GM23338 (cell line): ENCODE measurements at regions not wholly inside any gene's neighbourhood (a gene's known extent, or its start where the extent isn't known, plus 50 kb on each side); places are given as distances from the start of the nearest gene placed in this dataset.

Source experiments
- ATAC-seq: fragments of 200-7000 bp; cut with Tn5 transposase; 3 replicates; pipeline ENCODE4 v1.9.1; 2020
- DNase-seq: peaks from one replicate; pipeline ENCODE4 v3.0.0-alpha.2; 2015; ENCODE audit warnings: low spot score
- H2AFZ ChIP-seq: fragments of 200-600 bp; sonication (generic); 2 replicates; pipeline ENCODE4 v1.8.0; 2016; ENCODE audit warnings: antibody characterized with exemption, mild to moderate bottlenecking, moderate library complexity
- H3F3A ChIP-seq: fragments of 200-600 bp; sonication (generic); replicated peaks from 2 replicates; pipeline ENCODE4 v1.8.0; 2017; ENCODE audit warnings: antibody characterized with exemption, mixed run types, low read depth
- H3K27ac ChIP-seq: fragments of 200-600 bp; sonication (generic); 2 replicates; pipeline ENCODE4 v1.6.1; 2016; ENCODE audit warnings: low read depth
- H3K27me3 ChIP-seq: fragments of 200-600 bp; sonication (generic); 2 replicates; pipeline ENCODE4 v1.8.0; 2016; ENCODE audit warnings: mild to moderate bottlenecking, mixed run types, moderate library complexity; ENCODE audit not compliant: insufficient read depth
- H3K36me3 ChIP-seq: fragments of 200-600 bp; sonication (generic); 2 replicates; pipeline ENCODE4 v1.8.0; 2016; ENCODE audit warnings: mild to moderate bottlenecking; ENCODE audit not compliant: insufficient read depth
- H3K4me1 ChIP-seq: fragments of 200-600 bp; sonication (generic); 2 replicates; pipeline ENCODE4 v1.8.0; 2016; ENCODE audit warnings: mild to moderate bottlenecking, moderate library complexity; ENCODE audit not compliant: insufficient read depth
- H3K4me2 ChIP-seq: fragments of 200-600 bp; sonication (generic); 2 replicates; pipeline ENCODE4 v1.7.1; 2017; ENCODE audit warnings: mixed run types
- H3K4me3 ChIP-seq: fragments of 200-600 bp; sonication (generic); 2 replicates; pipeline ENCODE4 v1.6.1; 2016; ENCODE audit warnings: mixed run types
- H3K79me2 ChIP-seq: fragments of 200-600 bp; sonication (generic); replicated peaks from 2 replicates; pipeline ENCODE4 v1.8.0; 2017; ENCODE audit warnings: mild to moderate bottlenecking; ENCODE audit not compliant: insufficient read depth
- H3K9me2 ChIP-seq: fragments of 200-600 bp; sonication (generic); 2 replicates; pipeline ENCODE4 v1.8.0; 2017; ENCODE audit not compliant: insufficient read depth
- H4K20me1 ChIP-seq: fragments of 200-600 bp; sonication (generic); replicated peaks from 2 replicates; pipeline ENCODE4 v1.8.0; 2017; ENCODE audit warnings: mild to moderate bottlenecking; ENCODE audit not compliant: insufficient read depth
- H3K27ac Mint-ChIP-seq: 2 replicates; pipeline ENCODE4 v1.8.0; 2020; ENCODE audit warnings: inconsistent platforms, mild to moderate bottlenecking, moderate library complexity, mixed read lengths
- H3K27me3 Mint-ChIP-seq: 3 replicates; pipeline ENCODE4 v1.8.0; 2022; ENCODE audit warnings: low read depth, mild to moderate bottlenecking, moderate library complexity, mixed read lengths, inconsistent platforms; ENCODE audit not compliant: insufficient read depth, poor library complexity
- H3K36me3 Mint-ChIP-seq: 3 replicates; pipeline ENCODE4 v1.8.0; 2021; ENCODE audit warnings: low read depth, mild to moderate bottlenecking, inconsistent platforms, moderate library complexity, mixed read lengths
- H3K4me1 Mint-ChIP-seq: 3 replicates; pipeline ENCODE4 v1.8.0; 2020; ENCODE audit warnings: mild to moderate bottlenecking, inconsistent platforms, mixed read lengths
- H3K4me3 Mint-ChIP-seq: 3 replicates; pipeline ENCODE4 v1.8.0; 2021; ENCODE audit warnings: moderate library complexity, mild to moderate bottlenecking, inconsistent platforms, mixed read lengths
- H3K9me3 Mint-ChIP-seq: 3 replicates; pipeline ENCODE4 v1.8.0; 2020; ENCODE audit warnings: moderate library complexity, mild to moderate bottlenecking, inconsistent platforms, mixed read lengths
- CREB1 ChIP-seq: fragments of 250-450 bp; sonication (Bioruptor Pico); IDR thresholded peaks from 2 replicates; pipeline ENCODE4 v1.5.0; 2020; ENCODE audit warnings: low read depth, mild to moderate bottlenecking, moderate library complexity
- CTCF ChIP-seq, 2 experiments: fragments of 200-600 bp in 1 of 2; sonication (generic) in 1 of 2; conservative IDR thresholded peaks; 2 replicates each; pipeline versions ENCODE4 v1.5.1 to v1.6.1; 2016 to 2017; ENCODE audit warnings: antibody characterized with exemption in 2 of 2, low read depth in 2 of 2, mild to moderate bottlenecking in 2 of 2, moderate library complexity in 1 of 2
- ETS1 ChIP-seq: IDR thresholded peaks from 2 replicates; pipeline ENCODE4 v1.6.1; 2016; ENCODE audit warnings: antibody characterized with exemption
- EZH2 ChIP-seq: fragments of 200-600 bp; sonication (generic); IDR thresholded peaks from one replicate; pipeline ENCODE4 v1.8.0; 2017; ENCODE audit warnings: antibody characterized with exemption, mild to moderate bottlenecking, low read depth; ENCODE audit not compliant: unreplicated experiment
- EZH2phosphoT487 ChIP-seq: fragments of 200-600 bp; sonication (generic); IDR thresholded peaks from one replicate; pipeline ENCODE4 v1.8.1; 2018; ENCODE audit warnings: antibody characterized with exemption; ENCODE audit not compliant: unreplicated experiment
- JUNB ChIP-seq: IDR thresholded peaks from one replicate; pipeline ENCODE4 v1.6.1; 2016; ENCODE audit warnings: antibody characterized with exemption; ENCODE audit not compliant: unreplicated experiment
- NANOG ChIP-seq: IDR thresholded peaks from 2 replicates; pipeline ENCODE4 v1.6.1; 2016; ENCODE audit warnings: antibody characterized with exemption, borderline replicate concordance
- POLR2AphosphoS5 ChIP-seq: IDR thresholded peaks from 2 replicates; pipeline ENCODE4 v1.6.1; 2016; ENCODE audit warnings: antibody characterized with exemption, low read depth
- REST ChIP-seq: IDR thresholded peaks from one replicate; pipeline ENCODE4 v1.6.1; 2018; ENCODE audit warnings: antibody characterized with exemption; ENCODE audit not compliant: unreplicated experiment
- STAT1 ChIP-seq: IDR thresholded peaks from one replicate; pipeline ENCODE4 v1.6.1; 2016; ENCODE audit warnings: antibody characterized with exemption; ENCODE audit not compliant: unreplicated experiment
- ZNF114 ChIP-seq: fragments of 250-450 bp; sonication (Bioruptor Pico); IDR thresholded peaks from 2 replicates; pipeline ENCODE4 v1.5.0; 2020; ENCODE audit warnings: mild to moderate bottlenecking, moderate library complexity
- ZNF331 ChIP-seq: fragments of 250-450 bp; sonication (Bioruptor Pico); IDR thresholded peaks from 2 replicates; pipeline ENCODE4 v1.5.0; 2020; ENCODE audit warnings: low read depth, mild to moderate bottlenecking, moderate library complexity
- ZNF462 ChIP-seq: fragments of 250-450 bp; sonication (Bioruptor Pico); IDR thresholded peaks from 2 replicates; pipeline ENCODE4 v1.5.0; 2020; ENCODE audit warnings: mild to moderate bottlenecking, moderate library complexity

- no peaks in the 10 kb centered on the region for H3K9me2 ChIP-seq
- no peaks in the 10 kb centered on the region for H3K36me3 ChIP-seq
- H3K27me3 ChIP-seq = no peaks in the 10 kb centered on the region
- H3K4me2 ChIP-seq = no peak overlapping the region
- peaks cover 3% of the 10 kb centered on the region; the same call in 1 of the 3 replicates for H3K36me3 Mint-ChIP-seq
- no peaks in the 10 kb centered on the region for H3K27me3 Mint-ChIP-seq
- peak; percentile 41; the same call in 2 of the 3 replicates for ATAC-seq
- no peak overlapping the region for H3K27ac Mint-ChIP-seq
- H3K27ac ChIP-seq = no peak overlapping the region
- peaks cover 6% of the 10 kb centered on the region; the same call in 1 of the 2 replicates for H3K4me1 ChIP-seq
- peaks cover 3% of the 10 kb centered on the region; the same call in 1 of the 3 replicates for H3K9me3 Mint-ChIP-seq
- H3K4me3 ChIP-seq = no peak overlapping the region
- H2AFZ ChIP-seq = no peak overlapping the region
- no peaks in the 10 kb centered on the region for H4K20me1 ChIP-seq
- H3K79me2 ChIP-seq = no peaks in the 10 kb centered on the region
- peaks cover 22% of the 10 kb centered on the region for H3K4me1 Mint-ChIP-seq
- no peaks in the 10 kb centered on the region for H3F3A ChIP-seq
- DNase-seq = no peak
- no peak overlapping the region for H3K4me3 Mint-ChIP-seq
- TF ChIP-seq STAT1 (no peak), ETS1 (no peak), POLR2AphosphoS5 (no peak), NANOG (no peak), JUNB (no peak), ZNF331 (CRISPR knock-in tag) (no peak), EZH2 (no peak), EZH2phosphoT487 (no peak), CREB1 (CRISPR knock-in tag) (no peak), CTCF (conservative IDR thresholded peaks at IDR 0.05; ENCODE audit: low read depth in 2 of 2) (no peak), ZNF114 (CRISPR knock-in tag) (no peak), REST (no peak), ZNF462 (CRISPR knock-in tag) (no peak)
Observed at GRCh38 chrX:100494646-100495370, 84.7 kb upstream of the PCDH19 start.
